ENCODE measurements at regions not wholly inside any gene's neighbourhood (a gene's known extent, or its start where the extent isn't known, plus 50 kb on each side); places are given as distances from the start of the nearest gene placed in this dataset.

DNA sequence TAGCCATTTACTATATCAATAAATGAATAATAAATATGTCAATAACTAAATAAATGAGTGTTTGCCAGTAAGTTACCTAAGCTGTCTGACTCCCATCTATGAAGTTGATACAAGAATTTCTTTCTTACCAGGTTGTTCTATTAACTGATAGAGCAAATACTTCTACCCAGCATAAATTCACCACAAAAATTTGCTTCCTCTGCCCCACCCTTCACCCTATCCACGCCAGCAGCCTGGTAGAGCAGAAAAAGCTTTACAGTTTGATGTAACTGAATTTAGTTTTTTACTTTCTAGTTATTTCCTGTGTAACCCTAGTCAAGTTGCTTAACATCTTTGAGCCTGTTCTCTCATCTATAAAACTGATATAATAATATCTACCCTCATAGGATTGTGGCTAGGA lies 94.9 kb upstream of the SLC16A7 start:
- TF ChIP-seq, protein P1, sequence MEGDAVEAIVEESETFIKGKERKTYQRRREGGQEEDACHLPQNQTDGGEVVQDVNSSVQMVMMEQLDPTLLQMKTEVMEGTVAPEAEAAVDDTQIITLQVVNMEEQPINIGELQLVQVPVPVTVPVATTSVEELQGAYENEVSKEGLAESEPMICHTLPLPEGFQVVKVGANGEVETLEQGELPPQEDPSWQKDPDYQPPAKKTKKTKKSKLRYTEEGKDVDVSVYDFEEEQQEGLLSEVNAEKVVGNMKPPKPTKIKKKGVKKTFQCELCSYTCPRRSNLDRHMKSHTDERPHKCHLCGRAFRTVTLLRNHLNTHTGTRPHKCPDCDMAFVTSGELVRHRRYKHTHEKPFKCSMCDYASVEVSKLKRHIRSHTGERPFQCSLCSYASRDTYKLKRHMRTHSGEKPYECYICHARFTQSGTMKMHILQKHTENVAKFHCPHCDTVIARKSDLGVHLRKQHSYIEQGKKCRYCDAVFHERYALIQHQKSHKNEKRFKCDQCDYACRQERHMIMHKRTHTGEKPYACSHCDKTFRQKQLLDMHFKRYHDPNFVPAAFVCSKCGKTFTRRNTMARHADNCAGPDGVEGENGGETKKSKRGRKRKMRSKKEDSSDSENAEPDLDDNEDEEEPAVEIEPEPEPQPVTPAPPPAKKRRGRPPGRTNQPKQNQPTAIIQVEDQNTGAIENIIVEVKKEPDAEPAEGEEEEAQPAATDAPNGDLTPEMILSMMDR (conservative IDR thresholded peaks at IDR 0.05) = no peak
- no peak for TF ChIP-seq ZFX (IDR thresholded peaks at IDR 0.05)
